ENCODE measurements at regions not wholly inside any gene's neighbourhood (a gene's known extent, or its start where the extent isn't known, plus 50 kb on each side); places are given as distances from the start of the nearest gene placed in this dataset.

GRCh38 chr2:777546-777945 is 100.3 kb upstream of the TMEM18 start:
- DNase-seq, result no peak
- no peaks in the 10 kb centered on the region for H3K9me3 ChIP-seq
- no peak overlapping the region for H3K27ac ChIP-seq
- no peaks in the 10 kb centered on the region for H3K4me1 ChIP-seq
- intact Hi-C loops (cut with DNase I), result no loop called here
- no peak overlapping the region for H3K4me3 ChIP-seq
- H3K36me3 ChIP-seq, result no peaks in the 10 kb centered on the region
- H3K9ac ChIP-seq (ENCODE audit: low read depth in 2 of 2, low read length in 2 of 2), result no peak overlapping the region
- TF ChIP-seq, protein P1, sequence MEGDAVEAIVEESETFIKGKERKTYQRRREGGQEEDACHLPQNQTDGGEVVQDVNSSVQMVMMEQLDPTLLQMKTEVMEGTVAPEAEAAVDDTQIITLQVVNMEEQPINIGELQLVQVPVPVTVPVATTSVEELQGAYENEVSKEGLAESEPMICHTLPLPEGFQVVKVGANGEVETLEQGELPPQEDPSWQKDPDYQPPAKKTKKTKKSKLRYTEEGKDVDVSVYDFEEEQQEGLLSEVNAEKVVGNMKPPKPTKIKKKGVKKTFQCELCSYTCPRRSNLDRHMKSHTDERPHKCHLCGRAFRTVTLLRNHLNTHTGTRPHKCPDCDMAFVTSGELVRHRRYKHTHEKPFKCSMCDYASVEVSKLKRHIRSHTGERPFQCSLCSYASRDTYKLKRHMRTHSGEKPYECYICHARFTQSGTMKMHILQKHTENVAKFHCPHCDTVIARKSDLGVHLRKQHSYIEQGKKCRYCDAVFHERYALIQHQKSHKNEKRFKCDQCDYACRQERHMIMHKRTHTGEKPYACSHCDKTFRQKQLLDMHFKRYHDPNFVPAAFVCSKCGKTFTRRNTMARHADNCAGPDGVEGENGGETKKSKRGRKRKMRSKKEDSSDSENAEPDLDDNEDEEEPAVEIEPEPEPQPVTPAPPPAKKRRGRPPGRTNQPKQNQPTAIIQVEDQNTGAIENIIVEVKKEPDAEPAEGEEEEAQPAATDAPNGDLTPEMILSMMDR (IDR thresholded peaks at IDR 0.05), result no peak
- H3K27me3 ChIP-seq, result no peaks in the 10 kb centered on the region

DNA sequence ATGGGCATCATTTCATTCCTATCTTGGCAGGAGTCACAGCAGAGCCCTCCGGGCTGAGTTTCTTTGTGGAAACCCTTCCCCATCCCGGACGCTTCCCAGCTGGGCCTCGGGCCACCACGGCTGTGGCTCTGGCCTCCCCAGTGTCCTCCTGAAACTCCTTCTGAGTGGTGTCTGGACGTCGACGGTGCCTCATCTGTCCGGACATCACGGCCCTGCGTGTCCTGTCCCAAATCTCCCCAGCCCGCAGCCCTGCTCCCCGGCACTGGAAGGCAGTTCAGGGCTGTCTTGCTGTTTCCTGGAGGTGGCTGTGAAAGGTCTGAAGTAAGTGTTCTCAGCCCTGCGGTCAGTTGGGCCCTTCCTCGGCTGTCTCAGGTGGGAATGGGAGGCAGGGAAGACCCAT is 99.8 kb upstream of the TMEM18 start:
- Histone ChIP-seq H3K27me3 (no peaks in the 10 kb centered on the region), H3K27ac (no peak overlapping the region), H3K4me3 (no peak overlapping the region), H3K9ac (ENCODE audit: low read depth in 2 of 2, low read length in 2 of 2) (no peak overlapping the region), H3K9me3 (no peaks in the 10 kb centered on the region), H3K4me1 (no peaks in the 10 kb centered on the region), H3K36me3 (no peaks in the 10 kb centered on the region)
- no peak for DNase-seq
- TF ChIP-seq, protein P1 (IDR thresholded peaks at IDR 0.05), result no peak
- intact Hi-C loops (cut with DNase I), result no loop called here

- Histone ChIP-seq H3K9ac (ENCODE audit: low read depth in 2 of 2, low read length in 2 of 2) (no peak overlapping the region), H3K9me3 (no peaks in the 10 kb centered on the region), H3K27me3 (no peaks in the 10 kb centered on the region), H3K4me3 (no peak overlapping the region), H3K27ac (no peak overlapping the region), H3K36me3 (no peaks in the 10 kb centered on the region), H3K4me1 (no peaks in the 10 kb centered on the region)
- no peak for DNase-seq
- intact Hi-C loops (cut with DNase I), result no loop called here
- TF ChIP-seq, protein P1 (IDR thresholded peaks at IDR 0.05), result no peak
Observed at GRCh38 chr2:776487-776886, 99.3 kb upstream of the TMEM18 start.

GRCh38 chr2:776038-776437 is 98.8 kb upstream of the TMEM18 start:
- Histone ChIP-seq H3K27me3 (no peaks in the 10 kb centered on the region), H3K9me3 (no peaks in the 10 kb centered on the region), H3K4me3 (no peak overlapping the region), H3K36me3 (no peaks in the 10 kb centered on the region), H3K9ac (ENCODE audit: low read depth in 2 of 2, low read length in 2 of 2) (no peak overlapping the region), H3K4me1 (no peaks in the 10 kb centered on the region), H3K27ac (no peak overlapping the region)
- intact Hi-C loops (cut with DNase I), result no loop called here
- no peak for DNase-seq
- TF ChIP-seq, protein P1 (IDR thresholded peaks at IDR 0.05), result no peak

- Histone ChIP-seq H3K9me3 (no peaks in the 10 kb centered on the region), H3K9ac (ENCODE audit: low read depth in 2 of 2, low read length in 2 of 2) (no peak overlapping the region), H3K27me3 (no peaks in the 10 kb centered on the region), H3K4me1 (no peaks in the 10 kb centered on the region), H3K36me3 (no peaks in the 10 kb centered on the region), H3K27ac (no peak overlapping the region), H3K4me3 (no peak overlapping the region)
- intact Hi-C loops (cut with DNase I), result no loop called here
- TF ChIP-seq, protein P1 (IDR thresholded peaks at IDR 0.05), result no peak
- DNase-seq, result no peak
Observed at GRCh38 chr2:774436-774835, 97.2 kb upstream of the TMEM18 start.
